Endothelial cell of umbilical vein (primary cell): ENCODE measurements at regions not wholly inside any gene's neighbourhood (a gene's known extent, or its start where the extent isn't known, plus 50 kb on each side); places are given as distances from the start of the nearest gene placed in this dataset.

ENCODE experiments used
- BruUV-seq: library from RNA; stranded (reverse); fragments of 400-500 nt; replicated peaks from 2 replicates; lab custom pipeline; 2021; lab: Mats Ljungman, UMichigan
- CTCF ChIA-PET: fragments of 300-600, 350-600 bp; sonication (Branson Sonifier 250); formaldehyde crosslinking; loops from one replicate; lab custom pipeline; 2021; ENCODE audit warnings: antibody characterized with exemption, inconsistent platforms; lab: Charles Lee
- POLR2A ChIA-PET: fragments of 300-600, 350-600 bp; sonication (Branson Sonifier 250); formaldehyde crosslinking; loops from one replicate; lab custom pipeline; 2021; ENCODE audit warnings: antibody characterized with exemption, inconsistent platforms; lab: Charles Lee
- DNase-seq: peaks from one replicate; pipeline ENCODE4 v3.0.0-alpha.2; 2011; ENCODE audit warnings: low read depth, low spot score
- FAIRE-seq: peaks from 2 replicates; lab custom pipeline; 2011; peaks lifted over from hg19 to GRCh38; lab: Jason Lieb, UNC
- H2AFZ ChIP-seq: 2 replicates; pipeline ENCODE4 v1.6.0; 2012; ENCODE audit warnings: low read depth, low read length, control low read depth, inconsistent platforms
- H3K27ac ChIP-seq: 2 replicates; pipeline ENCODE4 v1.5.1; 2011; ENCODE audit warnings: low read depth, mild to moderate bottlenecking, control low read depth, low read length, moderate library complexity; ENCODE audit not compliant: insufficient read depth
- H3K27me3 ChIP-seq, 2 experiments: 2 replicates each; pipeline versions ENCODE4 v1.6.0 to v1.6.1; 2011; ENCODE audit warnings: low read length in 2 of 2, mixed read lengths in 1 of 2; ENCODE audit not compliant: control insufficient read depth in 2 of 2, insufficient read depth in 2 of 2
- H3K36me3 ChIP-seq, 2 experiments: 2 replicates in 1 of 2; 3 replicates in 1 of 2; pipeline ENCODE4 v1.5.1; 2011; ENCODE audit warnings: low read length in 2 of 2, mild to moderate bottlenecking in 1 of 2, moderate library complexity in 1 of 2; ENCODE audit not compliant: control insufficient read depth in 2 of 2, insufficient read depth in 2 of 2; ENCODE audit errors: extremely low read depth in 1 of 2
- H3K4me1 ChIP-seq: 3 replicates; pipeline ENCODE4 v1.5.1; 2011; ENCODE audit warnings: mild to moderate bottlenecking, low read length; ENCODE audit not compliant: control insufficient read depth, insufficient read depth; ENCODE audit errors: extremely low read depth
- H3K4me2 ChIP-seq: 2 replicates; pipeline ENCODE4 v1.6.1; 2011; ENCODE audit warnings: low read length, control low read depth, mixed read lengths; ENCODE audit not compliant: insufficient read depth
- H3K4me3 ChIP-seq, 3 experiments: fragments of 200-600 bp in 1 of 3; sonication (generic), shearing (Covaris generic) in 1 of 3; replicated peaks in 1 of 3; 2 replicates each; pipeline ENCODE4 v1.5.1; 2011 to 2016; ENCODE audit warnings: control low read depth in 3 of 3, low read length in 3 of 3, mild to moderate bottlenecking in 2 of 3, inconsistent platforms in 1 of 3, low read depth in 1 of 3, moderate library complexity in 1 of 3; ENCODE audit not compliant: insufficient read depth in 1 of 3
- H3K79me2 ChIP-seq: 2 replicates; pipeline ENCODE4 v1.6.0; 2012; ENCODE audit warnings: low read length, inconsistent platforms; ENCODE audit not compliant: control insufficient read depth, insufficient read depth
- H3K9ac ChIP-seq: replicated peaks from 2 replicates; pipeline ENCODE3; 2011; ENCODE audit warnings: low read length, control low read depth; ENCODE audit not compliant: insufficient read depth; ENCODE audit errors: extremely low read depth
- H3K9me1 ChIP-seq: replicated peaks from 3 replicates; pipeline ENCODE4 v1.6.0; 2011; ENCODE audit warnings: mild to moderate bottlenecking, low read length; ENCODE audit not compliant: control insufficient read depth, insufficient read depth; ENCODE audit errors: extremely low read depth
- H3K9me3 ChIP-seq: replicated peaks from 2 replicates; pipeline ENCODE4 v1.5.1; 2012; ENCODE audit warnings: low read length, inconsistent platforms; ENCODE audit not compliant: control insufficient read depth, insufficient read depth
- H4K20me1 ChIP-seq: replicated peaks from 2 replicates; pipeline ENCODE3; 2011; ENCODE audit warnings: mild to moderate bottlenecking, low read length; ENCODE audit not compliant: control insufficient read depth, insufficient read depth; ENCODE audit errors: extremely low read depth
- EZH2 ChIP-seq: IDR thresholded peaks from 2 replicates; pipeline ENCODE4 v1.6.1; 2012; ENCODE audit warnings: borderline replicate concordance, low read depth, mild to moderate bottlenecking, moderate library complexity, low read length, inconsistent platforms; ENCODE audit not compliant: severe bottlenecking
- FOS ChIP-seq: IDR thresholded peaks from 2 replicates; pipeline ENCODE4 v1.6.1; 2011; ENCODE audit warnings: mild to moderate bottlenecking, low read length, moderate library complexity, borderline replicate concordance; ENCODE audit not compliant: insufficient read depth
- GATA2 ChIP-seq: IDR thresholded peaks from 2 replicates; pipeline ENCODE4 v1.7.0; 2011; ENCODE audit warnings: low read depth, mild to moderate bottlenecking, moderate library complexity, mixed read lengths, low read length; ENCODE audit not compliant: insufficient read length, insufficient read depth
- JUN ChIP-seq: IDR thresholded peaks from 2 replicates; pipeline ENCODE4 v1.6.1; 2011; ENCODE audit warnings: borderline replicate concordance, low read depth; ENCODE audit not compliant: insufficient read length, insufficient read depth
- MYC ChIP-seq: IDR thresholded peaks from one replicate; pipeline ENCODE4 v1.6.1; 2011; ENCODE audit warnings: mild to moderate bottlenecking, low read depth, low read length
- POLR2AphosphoS5 ChIP-seq: IDR thresholded peaks from 2 replicates; pipeline ENCODE4 v1.6.1; 2012; ENCODE audit warnings: low read depth, mild to moderate bottlenecking, control low read depth, low read length, moderate library complexity; ENCODE audit not compliant: insufficient read depth
- dilution Hi-C: fragments of 300-500 bp; cut with MboI; formaldehyde crosslinking; loops from one replicate; pipeline ENCODE4 v1.15.0; 2019; ENCODE audit warnings: low sequenced_read_pairs; ENCODE audit not compliant: extremely low pct_ligation_motif_present
- intact Hi-C: fragments of 100-400 bp; cut with micrococcal nuclease; formaldehyde crosslinking; loops from one replicate; pipeline ENCODE4 v1.10.0; 2022
- TF ChIP-seq, protein P1 (sequence below), 2 donors: IDR thresholded peaks; 1 replicate in 1 of 2; 2 replicates in 1 of 2; pipeline ENCODE4 v1.5.1; 2011; ENCODE audit warnings: low read length in 2 of 2, mild to moderate bottlenecking in 2 of 2, moderate library complexity in 2 of 2, control low read depth in 1 of 2, inconsistent platforms in 1 of 2, low read depth in 1 of 2; ENCODE audit not compliant: insufficient read depth in 1 of 2; ENCODE audit errors: extremely low read depth in 1 of 2
- TF ChIP-seq, protein P2 (sequence below): IDR thresholded peaks from 2 replicates; pipeline ENCODE4 v1.6.1; 2011; ENCODE audit not compliant: insufficient read depth, insufficient read length

DNA sequence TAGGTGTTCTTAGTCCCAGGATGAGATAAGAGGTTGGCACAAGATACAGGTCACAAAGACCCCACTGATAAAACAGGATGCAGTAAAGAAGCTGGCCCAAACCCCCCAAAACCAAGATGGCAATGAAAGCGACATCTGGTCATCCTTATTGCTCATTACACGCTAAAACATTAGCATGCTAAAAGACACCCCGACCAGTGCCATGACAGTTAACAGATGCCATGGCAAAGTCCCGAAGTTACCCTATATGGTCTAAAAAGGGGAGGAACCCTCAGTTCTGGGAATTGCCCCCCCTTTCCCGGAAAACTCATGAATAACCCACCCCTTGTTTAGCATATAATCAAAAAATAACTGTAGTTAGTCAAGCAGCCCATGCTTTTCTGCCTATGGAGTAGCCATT is 251.1 kb downstream of the SLC4A3 start:
- FAIRE-seq (no peak), DNase-seq (no peak)
- H3K27ac ChIP-seq: no peak overlapping the region
- H3K27me3 ChIP-seq: no peaks in the 10 kb centered on the region
- no peaks in the 10 kb centered on the region for H3K36me3 ChIP-seq
- dilution Hi-C loops (no loop called here), intact Hi-C loops (no loop called here)
- no TSS peak for BruUV-seq
- ChIA-PET CTCF (no interaction called here), POLR2A (no interaction called here)
- H3K9me1 ChIP-seq: no peaks in the 10 kb centered on the region
- H3K4me2 ChIP-seq: no peak overlapping the region
- no peak overlapping the region for H3K4me3 ChIP-seq
- TF ChIP-seq GATA2 (no peak), POLR2AphosphoS5 (no peak), FOS (no peak), MYC (no peak), EZH2 (no peak)
- TF ChIP-seq, protein P1, sequence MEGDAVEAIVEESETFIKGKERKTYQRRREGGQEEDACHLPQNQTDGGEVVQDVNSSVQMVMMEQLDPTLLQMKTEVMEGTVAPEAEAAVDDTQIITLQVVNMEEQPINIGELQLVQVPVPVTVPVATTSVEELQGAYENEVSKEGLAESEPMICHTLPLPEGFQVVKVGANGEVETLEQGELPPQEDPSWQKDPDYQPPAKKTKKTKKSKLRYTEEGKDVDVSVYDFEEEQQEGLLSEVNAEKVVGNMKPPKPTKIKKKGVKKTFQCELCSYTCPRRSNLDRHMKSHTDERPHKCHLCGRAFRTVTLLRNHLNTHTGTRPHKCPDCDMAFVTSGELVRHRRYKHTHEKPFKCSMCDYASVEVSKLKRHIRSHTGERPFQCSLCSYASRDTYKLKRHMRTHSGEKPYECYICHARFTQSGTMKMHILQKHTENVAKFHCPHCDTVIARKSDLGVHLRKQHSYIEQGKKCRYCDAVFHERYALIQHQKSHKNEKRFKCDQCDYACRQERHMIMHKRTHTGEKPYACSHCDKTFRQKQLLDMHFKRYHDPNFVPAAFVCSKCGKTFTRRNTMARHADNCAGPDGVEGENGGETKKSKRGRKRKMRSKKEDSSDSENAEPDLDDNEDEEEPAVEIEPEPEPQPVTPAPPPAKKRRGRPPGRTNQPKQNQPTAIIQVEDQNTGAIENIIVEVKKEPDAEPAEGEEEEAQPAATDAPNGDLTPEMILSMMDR (IDR thresholded peaks at IDR 0.05; ENCODE audit: extremely low read depth in 1 of 2, insufficient read depth in 1 of 2, low read depth in 1 of 2, low read length in 2 of 2): no peak
- H2AFZ ChIP-seq: no peak overlapping the region
- no peaks in the 10 kb centered on the region for H4K20me1 ChIP-seq
- H3K9ac ChIP-seq: no peak overlapping the region
- no peaks in the 10 kb centered on the region for H3K4me1 ChIP-seq
- H3K79me2 ChIP-seq: no peaks in the 10 kb centered on the region
- H3K9me3 ChIP-seq: no peaks in the 10 kb centered on the region

DNA sequence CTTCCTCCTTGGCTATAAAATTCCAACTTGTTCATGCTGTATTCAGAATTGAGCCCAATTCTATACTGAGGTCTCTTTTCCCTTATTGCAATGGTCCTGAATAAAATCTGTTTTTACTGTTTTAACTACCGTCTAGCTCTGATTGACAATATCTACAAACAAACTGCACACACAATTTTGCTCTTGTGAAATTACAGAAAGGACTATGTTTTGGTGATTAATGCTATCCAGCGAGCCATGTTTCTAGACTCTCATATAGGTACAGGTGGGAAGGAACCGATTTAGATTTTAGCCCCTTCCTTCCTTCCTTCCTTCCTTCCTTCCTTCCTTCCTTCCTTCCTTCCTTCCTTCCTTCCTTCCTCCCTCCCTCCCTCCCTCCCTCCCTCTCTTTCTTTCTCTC is 254.4 kb downstream of the SLC4A3 start:
- Histone ChIP-seq H3K9me1 (no peaks in the 10 kb centered on the region), H3K36me3 (no peaks in the 10 kb centered on the region), H3K9ac (no peak overlapping the region), H3K9me3 (no peaks in the 10 kb centered on the region), H3K79me2 (no peaks in the 10 kb centered on the region), H3K27ac (no peak overlapping the region), H3K4me1 (no peaks in the 10 kb centered on the region), H3K4me2 (no peak overlapping the region), H4K20me1 (no peaks in the 10 kb centered on the region), H3K4me3 (no peak overlapping the region), H2AFZ (no peak overlapping the region), H3K27me3 (no peaks in the 10 kb centered on the region)
- no peak for DNase-seq
- FAIRE-seq: no peak
- CTCF ChIA-PET: no interaction called here
- no TSS peak for BruUV-seq
- POLR2A ChIA-PET: no interaction called here
- intact Hi-C loops: no loop called here
- no peak for TF ChIP-seq JUN
- TF ChIP-seq POLR2AphosphoS5: no peak
- TF ChIP-seq, protein P2, sequence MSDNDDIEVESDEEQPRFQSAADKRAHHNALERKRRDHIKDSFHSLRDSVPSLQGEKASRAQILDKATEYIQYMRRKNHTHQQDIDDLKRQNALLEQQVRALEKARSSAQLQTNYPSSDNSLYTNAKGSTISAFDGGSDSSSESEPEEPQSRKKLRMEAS: no peak
- dilution Hi-C loops: no loop called here
